GM21723 (cell line): ENCODE measurements at regions not wholly inside any gene's neighbourhood (a gene's known extent, or its start where the extent isn't known, plus 50 kb on each side); places are given as distances from the start of the nearest gene placed in this dataset.

Source experiments
- ATAC-seq: cut with Tn5 transposase; IDR thresholded peaks from one replicate; pipeline ENCODE4 v1.9.1; 2021; ENCODE audit warnings: mild to moderate bottlenecking, moderate library complexity; ENCODE audit not compliant: unreplicated experiment

DNA sequence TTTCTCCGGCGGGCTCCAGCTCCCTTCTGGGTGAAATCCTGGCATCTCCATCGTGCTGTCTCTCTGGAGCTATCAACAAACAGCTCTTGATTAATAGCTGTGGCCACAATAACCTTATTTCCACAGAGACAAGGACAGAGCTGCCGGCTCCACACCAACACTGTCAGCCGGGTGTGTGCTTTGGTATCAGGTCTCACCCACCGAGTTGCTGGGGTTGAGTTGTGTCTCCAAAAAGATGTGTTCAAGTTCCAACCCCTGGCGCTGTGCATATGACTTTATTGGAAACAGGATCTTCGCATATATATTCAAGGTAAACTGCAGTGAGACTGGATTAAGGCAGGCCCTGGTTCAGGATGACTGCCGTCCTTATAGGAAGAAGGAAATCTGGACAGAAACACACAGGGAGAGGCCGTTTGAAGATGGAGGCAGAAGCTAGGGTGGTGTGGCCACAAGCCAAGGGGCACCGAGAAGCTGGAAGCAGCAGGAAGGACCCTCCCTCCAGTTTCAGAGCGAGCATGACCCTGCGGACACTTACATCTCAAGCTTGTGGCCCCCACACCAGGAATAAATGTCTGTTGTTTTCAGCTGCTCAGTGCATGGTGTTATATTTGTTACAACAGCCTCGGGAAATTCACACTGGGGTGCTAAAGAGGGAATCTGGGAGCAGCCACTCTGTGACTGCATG, 88.4 kb upstream of the TMPRSS2 start:
- ATAC-seq: no peak

DNA sequence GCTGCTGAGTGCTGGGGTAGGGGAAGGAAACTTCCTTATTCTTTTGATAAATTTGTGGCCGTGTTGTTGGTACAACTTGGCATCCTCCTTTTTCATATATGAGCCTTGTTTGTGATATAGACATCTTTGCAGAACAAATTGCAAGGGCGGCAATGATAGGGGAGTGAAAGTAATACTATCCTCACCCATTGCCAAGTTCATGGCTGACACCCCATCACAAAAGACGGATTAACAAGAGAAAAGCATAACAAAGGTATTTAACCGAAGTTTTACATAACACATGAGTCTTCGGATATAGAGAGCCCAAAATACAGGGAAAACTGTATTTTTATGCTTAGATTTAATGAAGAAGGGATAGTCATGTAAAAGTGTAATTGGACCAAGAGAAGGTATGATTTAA, 86.3 kb upstream of the TMPRSS2 start:
- no peak for ATAC-seq

DNA sequence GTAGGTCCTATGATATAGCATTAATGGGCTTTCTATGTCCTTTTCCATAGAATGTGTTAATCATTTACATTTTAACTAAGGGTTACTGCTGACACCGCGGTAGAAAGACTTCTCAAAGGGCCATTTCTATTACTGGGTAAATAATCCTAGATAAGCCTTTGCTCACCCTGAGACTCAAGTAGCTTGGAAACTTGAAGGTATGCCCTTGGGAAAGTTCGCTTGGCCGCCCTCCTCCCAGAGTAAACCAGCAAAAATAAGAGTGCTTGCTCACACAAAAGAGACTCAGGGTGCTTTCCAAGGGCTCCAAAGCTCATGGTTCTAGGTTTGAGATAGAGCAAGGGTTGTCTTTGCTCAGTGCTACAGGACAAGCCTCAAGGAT, 85.8 kb upstream of the TMPRSS2 start:
- no peak for ATAC-seq

DNA sequence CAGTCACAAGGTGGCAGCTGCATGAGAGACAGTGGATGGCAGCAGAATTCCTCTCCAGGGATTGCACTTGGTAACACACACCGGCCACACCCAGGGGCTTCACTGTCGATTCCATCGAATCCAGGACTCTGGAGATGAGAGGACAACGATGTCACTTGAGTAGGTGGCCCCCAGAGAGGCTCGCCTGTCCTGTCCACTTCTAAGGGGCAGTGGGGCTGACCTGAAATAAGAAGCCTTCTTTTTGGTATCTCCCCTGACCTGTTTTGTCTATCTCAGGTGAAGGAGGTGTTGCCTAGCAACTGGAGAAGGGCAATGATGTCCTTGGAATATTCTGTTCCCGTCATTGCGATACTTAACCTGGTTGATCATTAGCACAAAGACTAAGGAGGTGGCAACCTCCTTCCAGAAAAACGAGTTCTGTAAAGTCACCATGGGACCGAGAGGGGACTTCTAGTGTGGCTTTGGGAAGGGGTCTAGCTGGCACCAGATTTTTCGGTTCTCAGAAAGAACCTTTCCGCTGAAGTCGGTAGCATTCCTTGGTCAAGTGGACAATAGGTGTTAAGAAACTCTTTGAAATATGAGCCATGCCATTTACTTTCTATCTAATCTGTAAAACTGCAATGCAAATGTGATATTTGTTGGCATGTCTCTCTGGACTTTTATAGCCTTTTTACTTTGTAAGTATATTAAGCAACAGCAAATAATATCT, 85.2 kb upstream of the TMPRSS2 start:
- no peak for ATAC-seq

DNA sequence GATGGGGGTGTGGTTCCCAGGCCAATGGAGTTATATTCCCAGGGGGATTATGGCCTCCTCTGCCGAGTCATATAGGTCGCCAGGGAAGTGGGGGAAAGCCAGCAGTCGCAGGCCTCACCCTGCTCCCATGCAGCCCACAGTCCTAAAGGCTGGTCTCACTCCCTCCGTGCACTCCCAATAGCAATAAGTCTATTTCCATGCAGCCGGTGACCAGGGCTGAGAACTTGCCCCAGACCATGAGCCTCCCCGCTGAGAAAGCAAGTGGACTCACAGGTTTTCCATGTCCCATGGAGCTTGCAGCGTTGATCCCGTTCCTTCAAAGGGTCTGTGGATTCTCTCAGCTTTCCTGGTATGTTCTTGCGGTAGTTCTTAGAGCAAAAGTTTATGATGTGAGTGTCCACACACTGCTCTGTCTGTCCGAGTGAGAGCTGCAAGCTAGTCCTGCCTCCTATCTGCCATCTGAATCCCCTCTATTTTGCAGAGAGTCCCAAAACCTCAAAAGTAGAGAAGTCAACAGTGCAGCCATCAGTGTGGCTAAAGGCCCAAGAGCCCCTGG, 81.7 kb upstream of the TMPRSS2 start:
- ATAC-seq: no peak

DNA sequence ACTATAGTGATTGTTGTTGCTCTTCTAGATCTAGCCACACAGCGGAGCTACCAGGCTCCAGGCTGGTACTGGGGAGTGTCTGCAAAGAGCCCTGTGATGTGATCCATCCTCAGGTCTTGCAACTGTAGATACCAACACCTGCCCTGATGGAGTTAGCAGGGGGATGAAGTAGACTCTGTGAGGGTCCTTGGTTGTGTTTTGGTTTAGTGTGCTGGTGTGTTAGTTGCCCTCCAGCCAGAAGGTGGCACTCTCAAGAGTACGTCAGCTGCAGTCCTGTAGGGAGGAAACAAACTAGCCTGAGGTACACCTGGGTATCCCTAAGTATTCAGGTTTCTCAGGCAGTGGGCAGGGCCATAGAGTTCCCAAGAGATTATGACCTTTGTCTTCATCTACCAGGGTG, 81.2 kb upstream of the TMPRSS2 start:
- no peak for ATAC-seq

DNA sequence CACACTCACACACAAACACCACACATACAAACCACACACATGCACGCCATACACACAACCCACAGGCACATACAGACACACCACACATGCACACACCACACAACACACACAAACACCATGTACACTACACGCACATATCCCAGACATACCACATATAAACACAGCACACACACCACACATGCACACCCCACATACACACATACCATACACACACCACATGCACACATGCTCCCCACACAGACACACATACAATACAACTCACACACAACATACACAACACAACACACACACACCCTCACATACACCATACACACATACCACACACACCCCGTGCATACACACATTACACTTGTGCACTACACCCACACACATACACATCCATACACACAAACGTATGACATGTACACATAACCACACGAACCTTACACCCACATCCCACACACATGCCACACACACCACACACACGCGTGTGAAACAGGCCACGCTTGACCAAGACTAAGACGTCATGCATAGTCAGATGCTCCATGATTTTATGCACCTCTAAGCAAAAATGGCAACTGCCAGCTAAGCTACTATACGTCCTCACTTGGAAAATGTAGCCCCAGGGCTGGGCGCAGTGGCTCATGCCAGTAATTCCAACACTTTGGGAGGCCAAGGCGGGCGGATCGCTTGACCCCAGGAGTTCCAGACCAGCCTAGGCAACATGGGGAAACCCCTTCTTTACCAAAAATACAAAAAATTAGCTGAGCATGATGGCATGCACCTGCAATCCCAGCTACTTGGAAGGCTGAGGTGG, 77.4 kb upstream of the TMPRSS2 start:
- ATAC-seq: no peak

DNA sequence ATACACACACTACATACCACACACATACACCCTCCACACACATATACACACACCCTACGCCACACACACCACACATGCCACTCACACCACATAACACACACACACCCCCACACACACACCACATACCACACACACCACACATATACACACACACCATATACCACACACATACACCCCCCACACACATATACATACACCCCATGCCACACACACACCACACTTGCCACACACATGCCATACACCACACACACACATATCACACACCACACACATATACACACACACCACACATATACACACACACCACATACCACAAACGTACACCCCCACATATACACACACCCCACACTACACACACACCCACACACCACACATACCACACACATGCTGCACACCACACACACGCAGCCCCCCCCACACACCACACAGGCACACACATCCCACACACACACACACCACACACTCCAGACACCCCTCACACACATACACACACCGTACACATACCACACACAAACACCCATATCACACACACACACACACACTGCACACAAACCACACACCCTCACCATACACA, 76.7 kb upstream of the TMPRSS2 start:
- ATAC-seq: no peak

DNA sequence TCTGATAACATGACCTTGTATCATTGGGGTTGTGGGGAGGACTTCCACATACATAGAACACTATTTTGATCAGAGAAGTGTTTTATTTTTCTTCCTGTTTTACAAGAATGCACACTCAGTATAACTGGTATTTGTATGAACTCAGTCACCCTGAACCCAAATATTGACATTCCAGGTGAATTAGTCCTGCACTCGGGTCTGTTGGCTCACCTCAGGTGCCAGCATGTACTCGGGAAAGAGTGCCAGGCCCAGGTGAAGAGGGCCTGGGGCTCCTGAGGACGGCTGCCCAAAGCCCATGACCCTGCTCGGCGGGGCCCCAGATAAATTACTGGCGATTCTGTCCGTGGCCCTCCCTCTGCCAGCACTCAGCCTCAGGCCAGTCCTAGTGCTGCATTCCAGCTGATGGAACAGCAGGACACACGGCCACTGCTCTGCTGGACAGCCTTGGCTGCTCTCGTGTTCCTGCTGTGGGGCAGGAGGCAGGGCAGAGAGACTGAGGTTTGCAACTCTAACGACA, 75.4 kb upstream of the TMPRSS2 start:
- no peak for ATAC-seq

DNA sequence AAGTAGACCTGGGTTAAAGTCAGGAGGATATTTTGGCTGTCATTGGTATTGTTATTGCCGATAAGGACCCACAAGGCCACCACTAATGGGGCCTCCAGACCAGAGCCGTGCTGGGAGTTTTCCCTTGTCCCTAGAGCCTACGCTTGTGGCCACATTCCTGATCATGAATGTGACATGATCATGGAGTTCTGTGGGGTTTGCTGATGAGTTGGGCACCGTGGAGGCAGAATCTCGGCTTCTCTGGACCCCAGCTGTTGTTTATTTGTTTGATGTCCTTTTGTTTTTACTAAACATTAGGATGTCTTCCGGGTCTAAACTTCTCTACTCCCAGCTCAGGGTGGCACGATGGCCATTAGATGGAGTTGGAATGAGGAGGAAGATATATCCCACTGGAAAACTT, 74.9 kb upstream of the TMPRSS2 start:
- no peak for ATAC-seq

DNA sequence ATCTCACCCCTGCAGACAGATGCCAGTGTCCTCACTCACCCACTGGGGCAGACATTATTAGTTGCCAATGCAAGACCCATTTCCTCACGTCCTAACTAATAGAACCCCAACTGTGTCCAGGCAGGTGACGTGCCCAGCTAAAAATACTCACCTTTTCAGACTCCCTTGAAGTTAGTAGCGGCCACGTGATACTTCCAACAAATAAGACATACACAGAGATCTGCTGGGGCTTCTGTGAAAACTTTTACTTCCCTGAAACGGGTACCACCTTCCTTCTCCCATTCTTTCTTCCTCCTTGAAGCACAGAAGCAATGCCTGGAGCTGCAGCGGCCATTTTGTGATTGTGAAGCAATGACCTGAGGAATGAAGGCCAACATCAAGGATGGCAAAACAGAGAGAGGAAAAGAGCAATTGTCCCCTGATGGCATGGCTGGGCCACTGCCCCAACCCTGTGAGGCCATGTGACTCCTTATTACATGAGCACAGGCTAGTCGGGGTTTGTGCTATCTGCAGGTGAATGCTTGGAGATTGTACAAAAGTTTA, 74.4 kb upstream of the TMPRSS2 start:
- no peak for ATAC-seq

DNA sequence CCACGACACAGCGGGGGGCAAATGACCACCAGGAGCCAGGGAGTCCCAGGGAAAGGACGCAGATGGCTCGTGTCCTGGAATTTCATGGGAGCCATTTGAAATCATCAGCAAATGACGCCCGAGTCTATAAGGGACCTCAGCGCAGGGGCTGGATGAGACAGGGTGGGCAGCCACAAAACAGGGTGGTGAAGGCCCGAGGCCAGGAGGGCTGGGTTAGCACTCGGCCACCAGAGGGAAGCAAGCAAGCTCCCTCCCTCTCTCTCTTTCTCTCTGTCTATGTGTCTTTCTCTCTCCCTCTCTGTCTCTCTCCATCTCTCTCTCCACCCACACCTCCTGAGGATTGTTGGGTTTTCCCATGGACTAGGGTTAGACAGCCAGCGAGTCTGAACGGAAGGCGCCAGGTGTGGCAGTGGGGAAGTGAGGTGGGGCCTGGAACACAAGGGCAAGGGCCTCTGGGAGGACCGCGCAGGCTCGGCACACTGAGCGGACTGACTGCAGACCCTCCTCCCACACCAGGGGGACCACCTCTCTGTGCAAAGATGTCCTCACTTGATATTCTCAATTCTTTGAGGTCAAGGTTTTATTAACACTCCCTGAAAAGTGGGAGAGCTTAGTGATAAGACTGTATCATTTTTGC, 73.8 kb upstream of the TMPRSS2 start:
- no peak for ATAC-seq

DNA sequence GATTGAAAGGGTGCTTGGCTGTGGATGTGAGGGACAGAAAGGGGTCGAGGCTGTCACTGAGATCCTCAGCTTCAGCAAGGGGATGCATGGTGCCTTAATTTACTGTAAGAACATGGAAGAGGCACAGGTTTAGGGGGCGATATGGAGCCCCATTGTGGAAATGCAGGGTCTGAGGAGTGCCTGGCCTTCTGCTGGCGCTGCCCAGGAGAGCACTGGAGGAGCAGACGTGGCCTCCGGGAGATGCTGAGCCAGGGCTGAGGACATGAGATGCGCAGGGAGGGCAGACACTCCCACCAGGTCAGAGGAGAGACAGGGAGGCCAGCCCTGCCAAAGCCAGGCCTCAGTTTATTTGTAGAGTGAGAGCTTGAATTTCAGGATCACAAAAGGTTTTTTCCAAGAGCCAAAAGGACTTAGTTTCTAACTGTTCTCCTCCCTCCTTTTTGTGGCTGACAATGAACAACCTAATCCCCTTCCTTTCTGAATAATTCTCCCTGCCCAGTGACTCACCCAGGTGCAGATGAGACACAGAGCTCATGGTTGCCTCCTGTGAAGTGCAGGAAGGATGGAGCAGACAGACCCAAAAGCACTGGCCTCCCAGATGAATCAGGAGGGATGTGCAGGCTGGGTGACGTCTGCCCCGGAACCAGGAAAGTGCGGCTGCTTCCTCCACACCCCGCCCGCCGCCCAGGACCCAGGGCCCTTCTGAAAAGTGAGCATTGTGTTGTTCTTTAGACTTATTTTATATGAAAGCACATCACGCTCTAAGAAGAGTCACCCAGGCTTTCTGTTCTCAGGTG, 73.0 kb upstream of the TMPRSS2 start:
- ATAC-seq: no peak

DNA sequence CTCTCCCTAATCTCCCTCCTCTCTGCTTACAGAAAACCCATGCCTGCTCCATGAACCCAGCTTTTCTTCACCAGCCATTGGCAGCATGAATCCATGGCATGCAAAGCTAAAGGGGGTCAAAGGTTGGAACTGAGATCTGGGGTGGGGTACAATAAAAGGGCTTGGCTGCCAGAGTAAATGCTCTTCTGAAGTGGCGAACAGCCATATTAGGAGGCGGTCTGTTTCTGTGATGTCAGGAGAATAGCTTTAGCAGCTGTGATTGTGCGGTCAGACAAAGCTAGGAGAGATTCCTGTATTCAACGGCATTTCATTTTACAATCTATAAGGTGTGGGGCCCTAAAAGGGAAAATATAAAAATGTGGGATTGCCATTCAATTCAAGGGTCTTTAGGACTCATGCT, 71.7 kb upstream of the TMPRSS2 start:
- no peak for ATAC-seq

DNA sequence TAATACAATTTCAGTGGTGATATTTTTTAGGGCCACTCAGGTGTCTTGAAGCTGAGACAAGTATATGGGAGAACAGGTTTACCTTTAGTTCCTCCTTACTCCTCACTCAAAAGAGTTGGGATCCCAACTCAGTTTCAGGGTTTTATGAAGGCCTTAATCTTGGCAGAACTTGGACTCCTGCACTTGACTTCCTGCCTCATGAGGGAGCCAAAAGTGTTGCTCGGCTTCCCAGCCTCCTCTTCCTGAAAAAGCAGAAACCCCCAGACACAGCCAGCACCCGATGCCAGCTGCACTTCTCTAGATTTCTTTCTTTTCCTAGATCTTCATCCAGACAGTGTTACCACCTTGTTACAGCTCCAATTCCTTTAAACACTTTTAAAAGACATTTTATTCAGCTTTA, 70.8 kb upstream of the TMPRSS2 start:
- ATAC-seq: no peak

DNA sequence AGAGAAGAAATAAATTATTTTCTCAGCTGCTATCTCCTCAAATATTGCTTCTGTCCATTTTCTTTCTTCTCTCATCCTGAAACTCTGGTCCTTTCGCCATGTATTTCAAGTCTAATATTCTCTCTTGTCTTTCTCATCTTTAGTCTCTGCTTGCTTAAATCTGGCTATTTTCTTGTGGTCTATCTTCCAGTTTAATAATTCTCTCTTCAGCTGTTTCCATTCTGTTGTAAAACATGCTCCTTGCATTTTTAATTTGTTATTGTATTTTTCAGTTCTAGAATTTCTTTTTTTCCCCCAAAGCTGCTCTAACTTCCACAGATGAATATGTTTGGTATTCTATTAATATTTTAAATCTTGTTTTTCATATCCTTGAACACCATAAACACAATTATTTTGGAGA, 70.1 kb upstream of the TMPRSS2 start:
- ATAC-seq: no peak

DNA sequence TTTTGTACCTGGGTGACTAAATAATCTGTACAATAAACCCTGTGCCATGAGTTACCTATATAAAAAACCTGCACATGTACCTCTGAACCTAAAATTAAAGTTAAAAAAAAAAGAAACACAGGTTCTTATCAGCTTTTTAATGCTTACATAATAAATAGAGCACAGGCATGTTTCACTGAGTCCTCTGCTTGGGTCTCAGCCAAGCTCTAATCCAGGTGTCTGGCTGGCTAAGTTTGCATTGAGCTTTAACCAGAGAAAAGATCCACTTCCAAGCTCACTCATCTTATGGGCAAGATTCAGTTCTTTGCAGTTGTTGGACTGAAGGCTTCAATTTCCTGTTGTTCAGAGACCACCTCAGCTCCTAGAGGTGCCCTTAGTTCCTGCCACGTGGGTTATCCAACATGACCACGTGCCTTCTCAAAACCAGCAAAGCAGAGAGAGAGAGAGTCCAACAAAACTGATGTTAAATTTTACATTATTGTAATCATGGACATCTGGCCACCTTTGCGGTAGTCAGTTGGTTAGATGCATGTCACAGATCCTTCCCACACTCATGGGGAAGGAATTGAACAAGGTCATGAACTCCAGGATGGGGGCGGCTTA, 68.2 kb upstream of the TMPRSS2 start:
- no peak for ATAC-seq

DNA sequence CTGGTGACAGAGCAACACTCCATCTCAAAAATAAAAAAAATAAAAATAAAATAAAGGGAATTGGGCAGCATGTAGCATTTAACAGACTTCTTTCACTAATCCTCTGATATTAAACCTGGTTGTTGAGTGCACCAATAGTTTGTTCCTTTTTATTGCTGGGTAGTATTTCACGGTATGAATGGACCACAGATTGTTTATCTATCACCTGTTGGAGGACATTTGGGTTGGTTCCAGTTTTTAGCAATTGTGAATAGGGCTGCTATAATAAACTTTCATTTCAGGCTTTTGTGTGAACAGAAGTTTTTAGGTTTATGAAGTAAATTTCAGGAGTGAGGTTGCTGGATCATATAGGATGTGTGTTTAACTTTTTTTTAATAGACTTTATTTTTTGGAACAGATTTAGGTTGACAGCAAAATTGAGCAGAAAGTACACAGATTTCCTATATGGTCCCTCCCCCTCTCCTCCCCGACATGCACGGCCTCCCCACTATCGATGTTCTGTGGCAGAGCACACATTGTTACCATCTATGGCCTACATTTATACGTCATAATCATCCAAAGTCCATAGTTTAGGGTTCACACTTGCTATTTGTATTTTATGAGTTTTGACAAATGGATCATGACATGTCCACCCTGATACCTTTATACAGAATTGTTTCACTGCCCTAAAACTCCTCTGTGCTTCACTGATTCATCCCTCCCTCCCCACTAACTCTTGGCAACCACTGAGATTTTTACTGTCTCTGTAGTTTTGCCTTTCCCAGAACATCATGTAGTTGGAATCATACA, 66.1 kb upstream of the TMPRSS2 start:
- no peak for ATAC-seq
